HG03097 (cell line): ENCODE measurements at regions not wholly inside any gene's neighbourhood (a gene's known extent, or its start where the extent isn't known, plus 50 kb on each side); places are given as distances from the start of the nearest gene placed in this dataset.

Experiments used
- ATAC-seq: cut with Tn5 transposase; IDR thresholded peaks from one replicate; pipeline ENCODE4 v1.9.1; 2021; ENCODE audit not compliant: unreplicated experiment, low FRiP score

GRCh38 chr11:42025121-42025803 is 565.8 kb upstream of the LRRC4C start:
- no peak for ATAC-seq

- ATAC-seq = no peak
Measured at GRCh38 chr11:42034826-42035225, 575.4 kb upstream of the LRRC4C start.

- no peak for ATAC-seq
Measured at GRCh38 chr11:42036201-42036600, 576.7 kb upstream of the LRRC4C start.

GRCh38 chr11:42043312-42043711 is 583.9 kb upstream of the LRRC4C start:
- no peak for ATAC-seq

GRCh38 chr11:42047637-42048555 is 588.4 kb upstream of the LRRC4C start:
- ATAC-seq = no peak

- no peak for ATAC-seq
Measured at GRCh38 chr11:42049186-42049585, 589.7 kb upstream of the LRRC4C start.

GRCh38 chr11:42049650-42050049 is 590.2 kb upstream of the LRRC4C start:
- ATAC-seq = no peak

- ATAC-seq = no peak
Measured at GRCh38 chr11:42054351-42054900, 595.0 kb upstream of the LRRC4C start.

GRCh38 chr11:42055606-42056005 is 596.2 kb upstream of the LRRC4C start:
- no peak for ATAC-seq

- no peak for ATAC-seq
Measured at GRCh38 chr11:42058794-42059193, 599.3 kb upstream of the LRRC4C start.

- no peak for ATAC-seq
Measured at GRCh38 chr11:42065199-42065598, 605.7 kb upstream of the LRRC4C start.

GRCh38 chr11:42066113-42066512 is 606.7 kb upstream of the LRRC4C start:
- no peak for ATAC-seq

GRCh38 chr11:42074306-42074705 is 614.9 kb upstream of the LRRC4C start:
- ATAC-seq = no peak

- ATAC-seq = no peak
Measured at GRCh38 chr11:42075180-42075579, 615.7 kb upstream of the LRRC4C start.

- no peak for ATAC-seq
Measured at GRCh38 chr11:42077794-42078193, 618.3 kb upstream of the LRRC4C start.

GRCh38 chr11:42085736-42086135 is 626.3 kb upstream of the LRRC4C start:
- ATAC-seq = no peak

- no peak for ATAC-seq
Measured at GRCh38 chr11:42093541-42093940, 634.1 kb upstream of the LRRC4C start.

GRCh38 chr11:42098075-42098474 is 638.6 kb upstream of the LRRC4C start:
- no peak for ATAC-seq

- ATAC-seq = no peak
Measured at GRCh38 chr11:42112866-42113265, 653.4 kb upstream of the LRRC4C start.

- no peak for ATAC-seq
Measured at GRCh38 chr11:42114927-42115326, 655.5 kb upstream of the LRRC4C start.

- ATAC-seq = no peak
Measured at GRCh38 chr11:42138454-42138853, 679.0 kb upstream of the LRRC4C start.

GRCh38 chr11:42145311-42145710 is 685.9 kb upstream of the LRRC4C start:
- ATAC-seq = no peak
